Upper lobe of left lung (tissue), 6 donors: ENCODE measurements at regions not wholly inside any gene's neighbourhood (a gene's known extent, or its start where the extent isn't known, plus 50 kb on each side); places are given as distances from the start of the nearest gene placed in this dataset.
"Not testable (repeated sequence)": the region's sequence is repeated elsewhere in the genome, so short reads cannot be mapped to it uniquely, and the experiment has no call there.

Source experiments
- ATAC-seq, 2 donors: fragments of 200-7000 bp; cut with Tn5 transposase; one replicate each; pipeline ENCODE4 v1.9.1; 2022; ENCODE audit warnings: mild to moderate bottlenecking in 2 of 2, moderate library complexity in 2 of 2; ENCODE audit not compliant: low FRiP score in 2 of 2
- DNase-seq, 2 donors: peaks; one replicate each; pipeline ENCODE4 v3.0.0-alpha.2; 2019 to 2020
- H3K27ac ChIP-seq, 4 donors: fragments of 200-600 bp; sonication (generic); one replicate each; pipeline ENCODE4 v1.5.1; 2016 to 2019
- H3K27me3 ChIP-seq, 4 donors: fragments of 200-600 bp; sonication (generic); one replicate each; pipeline ENCODE4 v1.5.1; 2017 to 2019
- H3K36me3 ChIP-seq, 4 donors: fragments of 200-600 bp; sonication (generic); one replicate each; pipeline ENCODE4 v1.5.1; 2016 to 2019
- H3K4me1 ChIP-seq, 4 donors: fragments of 200-600 bp; sonication (generic); one replicate each; pipeline ENCODE4 v1.5.1; 2018 to 2019
- H3K4me3 ChIP-seq, 4 donors: fragments of 200-600 bp; sonication (generic); one replicate each; pipeline ENCODE4 v1.5.1; 2017 to 2019; ENCODE audit warnings: mild to moderate bottlenecking in 2 of 4, moderate library complexity in 1 of 4
- H3K9me3 ChIP-seq, 4 donors: fragments of 200-600 bp; sonication (generic); one replicate each; pipeline ENCODE4 v1.5.1; 2018 to 2019
- WGBS, 2 donors: methylation state at CpG; one replicate each; pipeline ENCODE4 v1.1.5; 2017 to 2018; 5-methylcytosine and 5-hydroxymethylcytosine counted together
- donor health status: DM: no; HTN: no; CAD: no; lungs with moderate emphysema.
- donor health status: DM: no; HTN: yes; CAD: no; lungs with severe emphysema.

- H3K27me3 ChIP-seq, H3K4me1 ChIP-seq, H3K4me3 ChIP-seq, ATAC-seq, H3K9me3 ChIP-seq, H3K36me3 ChIP-seq, H3K27ac ChIP-seq, DNase-seq: not testable (repeated sequence)
- 35 to 41% methylated on average over 19 of the region's 19 CpGs for WGBS, 2 donors
Observed at GRCh38 chr4:4032801-4033605, 193.7 kb downstream of the OTOP1 start.

- not testable (repeated sequence) for H3K36me3 ChIP-seq, H3K4me3 ChIP-seq, H3K4me1 ChIP-seq, DNase-seq, H3K9me3 ChIP-seq, ATAC-seq, H3K27me3 ChIP-seq, H3K27ac ChIP-seq
- 61 to 63% methylated on average over 9 of the region's 9 CpGs for WGBS, 2 donors
Observed at GRCh38 chr4:4037399-4038138, 189.2 kb downstream of the OTOP1 start.

- not testable (repeated sequence) for DNase-seq
Observed at GRCh38 chr4:4045823-4046222, 180.9 kb downstream of the OTOP1 start.

GRCh38 chr4:4046686-4047085 is 180.0 kb downstream of the OTOP1 start:
- H3K27ac ChIP-seq, H3K4me1 ChIP-seq, ATAC-seq, H3K4me3 ChIP-seq, H3K36me3 ChIP-seq, H3K9me3 ChIP-seq, H3K27me3 ChIP-seq, DNase-seq: not testable (repeated sequence)
- whole genome bisulfite sequencing, 2 donors = 22 to 35% methylated on average over 5 of the region's 5 CpGs

More at GRCh38 chr4:4045823-4046222, 180.9 kb downstream of the OTOP1 start:
- not testable (repeated sequence) for H3K9me3 ChIP-seq, ATAC-seq, H3K27me3 ChIP-seq, H3K27ac ChIP-seq, H3K4me1 ChIP-seq, H3K4me3 ChIP-seq, H3K36me3 ChIP-seq
- WGBS, 2 donors = 60 to 62% methylated on average over 3 of the region's 3 CpGs

- H3K4me3 ChIP-seq, H3K27ac ChIP-seq, DNase-seq, H3K4me1 ChIP-seq, H3K9me3 ChIP-seq, ATAC-seq, H3K27me3 ChIP-seq, H3K36me3 ChIP-seq: not testable (repeated sequence)
- WGBS, 2 donors = 16 to 34% methylated on average over 11 of the region's 12 CpGs
Observed at GRCh38 chr4:4047202-4047601, 179.5 kb downstream of the OTOP1 start.

- not testable (repeated sequence) for H3K36me3 ChIP-seq, H3K4me3 ChIP-seq, H3K27me3 ChIP-seq, H3K27ac ChIP-seq, H3K4me1 ChIP-seq, ATAC-seq, DNase-seq, H3K9me3 ChIP-seq
- WGBS, 2 donors = 19 to 20% methylated on average over 8 of the region's 8 CpGs
Observed at GRCh38 chr4:4048227-4048626, 178.5 kb downstream of the OTOP1 start.

GRCh38 chr4:4050781-4051180 is 175.9 kb downstream of the OTOP1 start:
- H3K36me3 ChIP-seq, H3K27me3 ChIP-seq, DNase-seq, H3K27ac ChIP-seq, H3K4me1 ChIP-seq, H3K4me3 ChIP-seq, ATAC-seq, H3K9me3 ChIP-seq: not testable (repeated sequence)
- WGBS, 2 donors = 67 to 82% methylated on average over 3 of the region's 3 CpGs

- not testable (repeated sequence) for H3K9me3 ChIP-seq, H3K4me3 ChIP-seq, H3K36me3 ChIP-seq, DNase-seq, H3K27me3 ChIP-seq, H3K4me1 ChIP-seq, ATAC-seq, H3K27ac ChIP-seq
- WGBS, 2 donors = 35% methylated on average over 2 of the region's 2 CpGs; no CpG with 5 or more reads in 1 of the 2 donors
Observed at GRCh38 chr4:4052933-4053332, 173.8 kb downstream of the OTOP1 start.

GRCh38 chr4:4057226-4057625 is 169.5 kb downstream of the OTOP1 start:
- ATAC-seq, DNase-seq: not testable (repeated sequence)
- WGBS, 2 donors = 68 to 74% methylated on average over 2 to 3 of the region's 3 CpGs

GRCh38 chr4:4084171-4084570 is 142.6 kb downstream of the OTOP1 start:
- not testable (repeated sequence) for ATAC-seq, H3K4me3 ChIP-seq, H3K27me3 ChIP-seq, DNase-seq, H3K4me1 ChIP-seq, H3K9me3 ChIP-seq, H3K36me3 ChIP-seq, H3K27ac ChIP-seq
- WGBS, 2 donors = 88 to 91% methylated on average over 6 of the region's 6 CpGs

More at GRCh38 chr4:4057226-4057625, 169.5 kb downstream of the OTOP1 start:
- not testable (repeated sequence) for H3K36me3 ChIP-seq, H3K9me3 ChIP-seq, H3K4me3 ChIP-seq, H3K27ac ChIP-seq, H3K27me3 ChIP-seq, H3K4me1 ChIP-seq

GRCh38 chr4:4089716-4090419 is 136.9 kb downstream of the OTOP1 start:
- DNase-seq, H3K27ac ChIP-seq, H3K9me3 ChIP-seq, H3K4me3 ChIP-seq, H3K36me3 ChIP-seq, ATAC-seq, H3K27me3 ChIP-seq, H3K4me1 ChIP-seq: not testable (repeated sequence)
- 53 to 63% methylated on average over 7 of the region's 7 CpGs for WGBS, 2 donors

- ATAC-seq = not testable (repeated sequence)
Observed at GRCh38 chr4:4090720-4091119, 136.0 kb downstream of the OTOP1 start.

GRCh38 chr4:4092159-4092558 is 134.6 kb downstream of the OTOP1 start:
- not testable (repeated sequence) for H3K27me3 ChIP-seq, ATAC-seq, H3K9me3 ChIP-seq, H3K4me1 ChIP-seq, H3K27ac ChIP-seq, DNase-seq, H3K4me3 ChIP-seq, H3K36me3 ChIP-seq
- WGBS, 2 donors = 62 to 82% methylated on average over 4 of the region's 4 CpGs

More at GRCh38 chr4:4090720-4091119, 136.0 kb downstream of the OTOP1 start:
- not testable (repeated sequence) for H3K27ac ChIP-seq, H3K4me1 ChIP-seq, H3K4me3 ChIP-seq, H3K27me3 ChIP-seq, H3K36me3 ChIP-seq, H3K9me3 ChIP-seq, DNase-seq
- 25 to 40% methylated on average over 4 of the region's 4 CpGs for WGBS, 2 donors
